GM10266 (cell line): ENCODE measurements at regions not wholly inside any gene's neighbourhood (a gene's known extent, or its start where the extent isn't known, plus 50 kb on each side); places are given as distances from the start of the nearest gene placed in this dataset.

Experiments
- DNase-seq: peaks from one replicate; pipeline ENCODE4 v3.0.0; 2012; ENCODE audit errors: extremely low spot score
- TF ChIP-seq, protein P1 (sequence below): IDR thresholded peaks from 2 replicates; pipeline ENCODE4 v1.5.1; 2012; ENCODE audit warnings: mild to moderate bottlenecking, low read depth; ENCODE audit not compliant: control insufficient read depth, insufficient read depth; ENCODE audit errors: missing control alignments

DNA sequence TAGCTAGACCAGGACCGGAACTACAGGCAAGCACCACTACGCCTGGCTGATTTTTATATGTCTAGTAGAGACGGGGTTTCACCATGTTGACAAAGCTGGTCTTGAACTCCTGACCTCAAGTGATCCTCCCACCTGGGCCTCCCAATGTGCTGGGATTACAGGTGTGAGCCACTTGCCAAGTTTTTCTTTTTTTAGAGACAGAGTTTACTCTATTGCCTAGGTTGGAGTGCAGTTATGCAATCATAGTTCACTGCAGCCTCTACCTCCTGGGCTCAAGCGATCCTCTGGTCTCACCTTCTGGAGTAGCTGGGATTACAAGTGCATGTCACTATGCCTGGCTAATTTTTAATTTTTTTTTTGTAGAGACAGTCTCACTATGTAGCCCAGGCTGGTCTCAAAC, 201.5 kb upstream of the TBX3 start:
- DNase-seq: no peak
- TF ChIP-seq, protein P1, sequence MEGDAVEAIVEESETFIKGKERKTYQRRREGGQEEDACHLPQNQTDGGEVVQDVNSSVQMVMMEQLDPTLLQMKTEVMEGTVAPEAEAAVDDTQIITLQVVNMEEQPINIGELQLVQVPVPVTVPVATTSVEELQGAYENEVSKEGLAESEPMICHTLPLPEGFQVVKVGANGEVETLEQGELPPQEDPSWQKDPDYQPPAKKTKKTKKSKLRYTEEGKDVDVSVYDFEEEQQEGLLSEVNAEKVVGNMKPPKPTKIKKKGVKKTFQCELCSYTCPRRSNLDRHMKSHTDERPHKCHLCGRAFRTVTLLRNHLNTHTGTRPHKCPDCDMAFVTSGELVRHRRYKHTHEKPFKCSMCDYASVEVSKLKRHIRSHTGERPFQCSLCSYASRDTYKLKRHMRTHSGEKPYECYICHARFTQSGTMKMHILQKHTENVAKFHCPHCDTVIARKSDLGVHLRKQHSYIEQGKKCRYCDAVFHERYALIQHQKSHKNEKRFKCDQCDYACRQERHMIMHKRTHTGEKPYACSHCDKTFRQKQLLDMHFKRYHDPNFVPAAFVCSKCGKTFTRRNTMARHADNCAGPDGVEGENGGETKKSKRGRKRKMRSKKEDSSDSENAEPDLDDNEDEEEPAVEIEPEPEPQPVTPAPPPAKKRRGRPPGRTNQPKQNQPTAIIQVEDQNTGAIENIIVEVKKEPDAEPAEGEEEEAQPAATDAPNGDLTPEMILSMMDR: no peak

DNA sequence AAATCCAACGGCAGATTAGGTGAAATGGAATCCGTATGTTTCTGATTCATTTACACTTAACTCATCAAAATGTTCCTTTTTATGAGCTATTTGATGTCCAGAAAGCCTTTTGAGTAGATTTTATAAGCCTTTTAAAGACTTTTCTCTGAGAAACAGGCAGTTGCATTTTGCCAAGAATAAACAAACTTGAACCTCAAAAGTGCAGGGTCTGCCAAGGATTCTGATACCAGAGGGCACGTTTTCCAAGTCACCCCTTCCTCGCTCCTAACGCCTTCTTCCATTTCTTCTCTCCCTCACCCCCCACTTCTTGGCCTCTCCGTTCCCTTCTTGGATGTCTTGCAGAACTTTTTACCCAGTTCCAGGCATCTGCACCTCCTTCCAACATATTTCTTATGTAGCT, 200.6 kb upstream of the TBX3 start:
- no peak for DNase-seq
- TF ChIP-seq, protein P1: no peak

DNA sequence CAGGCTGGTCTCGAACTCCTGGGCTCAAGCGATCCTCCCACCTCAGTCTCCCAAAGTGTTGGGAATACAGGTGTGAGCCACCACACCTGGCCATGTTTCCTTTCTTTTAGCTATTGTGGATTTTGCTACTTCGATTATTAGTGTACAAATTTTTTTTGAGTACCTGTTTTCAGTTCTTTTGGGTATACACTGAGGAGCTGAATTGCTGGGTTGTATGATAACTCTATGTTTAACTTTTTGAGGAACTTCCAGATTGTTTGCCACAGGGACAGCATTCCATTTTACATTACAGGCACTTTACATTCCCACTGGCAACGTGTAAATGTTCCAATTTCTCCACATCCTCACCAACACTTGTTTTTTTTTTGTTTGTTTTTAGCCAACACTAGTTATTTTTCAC, 198.1 kb upstream of the TBX3 start:
- DNase-seq: no peak
- TF ChIP-seq, protein P1: no peak

DNA sequence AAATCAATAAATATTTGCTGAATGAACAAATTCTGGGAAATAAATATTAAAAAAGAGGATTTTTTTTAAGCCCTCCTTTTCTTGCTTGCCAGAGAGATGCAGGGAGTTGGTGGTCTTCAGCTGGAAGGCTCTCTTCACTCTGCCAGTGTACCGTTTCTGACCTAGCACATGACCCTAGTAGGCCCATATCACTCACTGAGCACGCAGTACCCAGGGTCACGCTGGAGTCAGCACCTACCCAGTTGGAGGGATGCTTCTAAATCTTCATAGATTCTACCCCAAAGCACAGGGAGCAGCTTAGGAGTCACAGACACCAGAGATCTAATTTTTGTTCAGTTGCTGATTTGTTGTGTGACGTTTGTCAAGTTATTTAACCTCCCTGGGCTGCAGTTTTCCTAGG, 195.4 kb upstream of the TBX3 start:
- TF ChIP-seq, protein P1: no peak
- no peak for DNase-seq

DNA sequence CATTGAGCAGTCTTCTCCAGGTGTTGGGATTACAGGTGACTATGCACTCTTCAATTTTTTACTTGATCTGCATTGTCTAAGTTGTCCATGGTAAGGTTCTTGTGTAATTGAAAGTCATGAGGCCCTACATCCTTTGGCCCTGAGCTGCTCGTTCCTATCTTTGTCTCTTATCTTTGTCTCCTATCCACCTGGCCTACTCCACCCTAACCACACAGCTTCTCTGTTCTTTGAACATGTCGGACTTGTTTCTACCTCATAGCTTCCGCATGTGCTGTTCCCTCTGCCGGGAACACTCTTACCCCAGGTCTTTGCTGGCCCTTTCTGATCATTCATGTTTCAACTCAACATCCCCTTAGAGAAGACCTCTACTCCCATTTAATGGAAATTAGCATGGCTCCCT, 194.8 kb upstream of the TBX3 start:
- TF ChIP-seq, protein P1: no peak
- no peak for DNase-seq

DNA sequence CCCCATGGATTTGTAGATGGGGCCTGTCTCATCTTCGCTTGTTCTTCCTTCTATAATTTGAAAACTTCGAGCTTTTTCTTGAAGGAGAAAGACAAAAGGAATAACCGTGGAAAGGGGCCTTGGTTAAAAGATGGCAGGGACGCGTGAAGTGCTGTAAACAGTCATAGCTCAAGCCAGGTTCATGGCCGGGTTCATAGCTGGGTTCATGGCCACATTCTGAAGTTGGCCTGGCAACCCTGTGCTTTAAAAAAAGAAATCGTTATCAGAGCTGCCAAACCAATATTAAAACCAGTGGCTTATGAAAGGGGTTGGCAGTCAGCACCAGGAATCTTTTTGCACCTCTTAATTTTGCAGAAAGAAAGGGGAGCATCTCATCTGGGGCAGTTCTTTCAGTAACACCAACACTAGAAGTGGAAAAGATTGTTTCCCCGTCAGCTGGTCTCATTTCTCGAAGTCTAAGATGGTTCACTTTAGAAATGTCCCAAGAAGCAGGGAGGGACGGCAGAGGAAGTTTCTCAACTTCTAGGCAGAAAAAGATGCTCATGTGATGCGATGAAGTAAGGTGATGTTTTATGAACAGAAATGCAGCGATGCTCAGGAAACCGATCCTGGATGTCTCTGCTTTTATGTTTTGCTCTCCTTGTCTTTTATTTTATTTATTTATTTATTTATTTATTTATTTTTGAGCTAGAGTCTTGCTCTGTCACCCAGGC, 193.1 kb upstream of the TBX3 start:
- no peak for DNase-seq
- TF ChIP-seq, protein P1: no peak

DNA sequence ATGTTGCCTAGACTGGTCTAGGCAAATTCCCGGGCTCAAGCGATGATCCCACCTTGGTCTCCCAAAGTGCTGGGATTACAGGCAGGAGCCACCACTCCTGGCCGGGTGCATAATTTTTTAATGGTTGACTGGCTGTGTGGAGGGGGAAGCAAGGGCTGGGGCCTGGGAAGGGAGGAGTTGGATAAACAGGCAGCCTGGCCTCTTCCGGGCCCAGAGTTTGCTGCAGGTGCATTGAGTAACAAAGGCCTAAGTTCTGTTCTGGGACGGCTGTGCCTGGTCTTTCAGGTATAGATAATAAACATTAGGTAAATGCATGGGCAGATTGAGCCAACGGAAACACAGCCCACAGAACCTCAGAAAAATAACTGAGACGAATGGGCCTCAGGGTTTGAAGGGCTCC, 191.3 kb upstream of the TBX3 start:
- TF ChIP-seq, protein P1: no peak
- DNase-seq: no peak
